AG09309 (cell line): ENCODE measurements at regions not wholly inside any gene's neighbourhood (a gene's known extent, or its start where the extent isn't known, plus 50 kb on each side); places are given as distances from the start of the nearest gene placed in this dataset.
"Not testable (repeated sequence)": the region's sequence is repeated elsewhere in the genome, so short reads cannot be mapped to it uniquely, and the experiment has no call there.

Source experiments
- DNase-seq: peaks from one replicate; pipeline ENCODE4 v3.0.0-alpha.2; 2010; ENCODE audit warnings: low read depth
- H3K4me3 ChIP-seq: 2 replicates; pipeline ENCODE4 v1.5.1; 2011; ENCODE audit warnings: mild to moderate bottlenecking, low read depth, low read length, moderate library complexity; ENCODE audit not compliant: control insufficient read depth
- TF ChIP-seq, protein P1 (sequence below): IDR thresholded peaks from 2 replicates; pipeline ENCODE4 v1.5.1; 2011; ENCODE audit warnings: mild to moderate bottlenecking, low read depth, low read length, inconsistent platforms; ENCODE audit not compliant: insufficient read depth, control insufficient read depth; ENCODE audit errors: missing control alignments

DNA sequence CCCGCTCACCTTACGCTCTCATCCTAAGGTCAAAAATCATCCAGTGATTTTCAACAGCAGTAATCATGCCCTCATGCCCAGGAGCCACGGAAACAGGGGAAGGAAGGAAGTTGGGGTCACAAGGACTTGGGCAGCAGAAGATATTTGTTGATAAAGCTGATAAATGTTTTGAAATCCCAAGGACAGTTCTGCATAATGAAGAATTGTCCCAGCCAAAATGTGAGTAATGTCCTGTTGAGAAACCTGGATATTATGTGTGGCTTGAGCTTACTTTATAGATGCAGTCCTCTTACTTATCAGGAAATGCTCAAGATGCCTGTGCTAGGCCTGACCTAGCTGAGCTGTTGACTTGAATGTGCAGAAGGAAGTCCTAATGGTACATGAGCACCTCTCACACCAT is 263.0 kb upstream of the ZFP42 start:
- no peak overlapping the region for H3K4me3 ChIP-seq
- no peak for DNase-seq
- TF ChIP-seq, protein P1, sequence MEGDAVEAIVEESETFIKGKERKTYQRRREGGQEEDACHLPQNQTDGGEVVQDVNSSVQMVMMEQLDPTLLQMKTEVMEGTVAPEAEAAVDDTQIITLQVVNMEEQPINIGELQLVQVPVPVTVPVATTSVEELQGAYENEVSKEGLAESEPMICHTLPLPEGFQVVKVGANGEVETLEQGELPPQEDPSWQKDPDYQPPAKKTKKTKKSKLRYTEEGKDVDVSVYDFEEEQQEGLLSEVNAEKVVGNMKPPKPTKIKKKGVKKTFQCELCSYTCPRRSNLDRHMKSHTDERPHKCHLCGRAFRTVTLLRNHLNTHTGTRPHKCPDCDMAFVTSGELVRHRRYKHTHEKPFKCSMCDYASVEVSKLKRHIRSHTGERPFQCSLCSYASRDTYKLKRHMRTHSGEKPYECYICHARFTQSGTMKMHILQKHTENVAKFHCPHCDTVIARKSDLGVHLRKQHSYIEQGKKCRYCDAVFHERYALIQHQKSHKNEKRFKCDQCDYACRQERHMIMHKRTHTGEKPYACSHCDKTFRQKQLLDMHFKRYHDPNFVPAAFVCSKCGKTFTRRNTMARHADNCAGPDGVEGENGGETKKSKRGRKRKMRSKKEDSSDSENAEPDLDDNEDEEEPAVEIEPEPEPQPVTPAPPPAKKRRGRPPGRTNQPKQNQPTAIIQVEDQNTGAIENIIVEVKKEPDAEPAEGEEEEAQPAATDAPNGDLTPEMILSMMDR: no peak

DNA sequence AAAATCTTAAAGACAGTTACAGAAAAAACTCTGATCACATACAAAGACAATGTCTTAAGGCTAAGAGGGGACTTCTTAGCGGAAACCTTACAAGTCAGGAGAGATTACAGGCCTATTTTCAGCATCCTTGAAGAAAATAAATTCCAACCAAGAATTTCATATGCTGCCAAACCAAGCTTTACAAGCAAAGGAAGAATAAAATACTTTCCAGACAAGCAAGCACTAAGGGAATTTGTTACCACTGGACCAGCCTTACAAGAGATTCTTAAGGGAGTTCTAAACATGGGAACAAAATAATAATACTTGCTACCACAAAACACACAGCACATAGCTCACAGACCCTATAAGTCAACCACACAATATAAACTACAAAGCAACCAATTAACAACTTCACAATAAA is 255.8 kb upstream of the ZFP42 start:
- H3K4me3 ChIP-seq: no peak overlapping the region
- TF ChIP-seq, protein P1: no peak
- no peak for DNase-seq

DNA sequence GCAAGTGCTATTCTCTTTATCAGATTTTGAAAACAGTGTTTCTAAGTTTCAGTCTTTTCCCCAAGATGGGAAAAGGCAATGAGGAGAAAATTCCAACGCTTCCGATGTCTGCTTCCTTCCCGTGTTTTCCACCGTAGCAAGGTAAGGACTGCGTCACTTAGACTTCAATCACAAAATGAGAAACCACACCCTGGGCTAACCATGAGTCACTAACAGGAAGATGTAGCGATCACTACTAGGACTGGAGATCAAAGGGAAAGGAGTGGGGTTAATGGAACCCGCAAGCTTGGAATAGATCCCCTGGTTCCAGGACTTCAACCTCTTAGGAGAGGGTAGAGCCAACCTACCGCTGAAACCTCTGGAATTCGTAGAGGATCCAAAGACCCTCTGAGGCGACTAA is 250.7 kb upstream of the ZFP42 start:
- no peak for DNase-seq
- TF ChIP-seq, protein P1: no peak
- no peak overlapping the region for H3K4me3 ChIP-seq

DNA sequence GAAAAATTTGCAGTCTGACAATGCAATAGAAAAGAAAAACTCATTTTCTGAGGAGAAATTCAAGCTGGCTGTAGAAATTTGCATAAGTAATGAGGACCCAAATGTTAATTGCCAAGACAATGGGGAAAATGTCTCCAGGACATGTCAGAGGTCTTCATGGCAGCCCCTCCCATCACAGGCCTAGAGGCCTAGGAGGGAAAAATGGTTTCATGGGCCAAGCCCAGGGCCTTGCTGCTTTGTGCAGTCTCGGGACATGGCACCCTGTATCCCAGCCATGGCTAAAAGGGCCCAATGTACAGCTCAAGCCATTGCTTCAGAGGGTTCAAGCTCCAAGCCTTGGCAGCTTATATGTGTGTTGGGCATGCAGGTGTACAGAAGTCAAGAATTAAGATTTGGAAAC is 244.9 kb upstream of the ZFP42 start:
- DNase-seq, H3K4me3 ChIP-seq: not testable (repeated sequence)

DNA sequence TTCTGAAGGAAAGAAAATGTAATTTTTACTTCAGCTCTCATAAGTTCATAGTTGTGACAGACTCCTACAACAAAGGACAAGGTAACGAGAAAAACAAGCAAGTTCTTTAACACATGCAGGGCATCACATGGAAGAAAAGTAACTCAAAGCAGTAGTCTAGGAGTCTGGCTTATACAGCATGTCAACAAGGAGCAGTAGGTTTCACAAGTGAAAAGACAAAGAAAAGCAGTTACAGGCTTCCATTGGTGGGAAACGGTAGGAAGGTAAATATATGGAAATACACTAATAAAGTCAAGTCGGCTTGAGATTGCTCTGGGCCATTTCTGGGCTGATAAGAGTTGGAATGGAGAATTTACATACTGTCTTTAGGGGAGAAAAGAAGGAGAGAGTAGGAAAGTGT is 228.4 kb upstream of the ZFP42 start:
- no peak for DNase-seq
- no peak overlapping the region for H3K4me3 ChIP-seq
- TF ChIP-seq, protein P1: no peak

DNA sequence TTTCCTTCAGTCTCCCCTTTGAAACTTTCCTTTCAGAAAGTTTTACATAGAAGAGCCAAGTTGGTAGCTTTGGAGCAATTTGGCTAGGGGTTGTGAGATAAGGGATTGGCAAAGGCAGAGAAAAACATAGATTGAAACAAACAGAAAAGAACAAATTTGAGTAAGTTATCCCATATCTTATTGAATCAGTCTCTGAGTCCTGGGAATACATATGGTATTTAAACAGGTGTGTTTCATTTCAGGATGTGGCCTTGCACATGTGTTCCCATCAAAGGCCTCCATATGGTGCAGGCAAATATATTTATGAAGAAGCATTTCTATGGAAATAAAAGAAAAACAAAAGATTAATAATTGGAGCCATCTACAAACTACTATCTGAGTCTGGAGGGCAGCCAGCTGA is 227.9 kb upstream of the ZFP42 start:
- TF ChIP-seq, protein P1: no peak
- no peak overlapping the region for H3K4me3 ChIP-seq
- DNase-seq: no peak

DNA sequence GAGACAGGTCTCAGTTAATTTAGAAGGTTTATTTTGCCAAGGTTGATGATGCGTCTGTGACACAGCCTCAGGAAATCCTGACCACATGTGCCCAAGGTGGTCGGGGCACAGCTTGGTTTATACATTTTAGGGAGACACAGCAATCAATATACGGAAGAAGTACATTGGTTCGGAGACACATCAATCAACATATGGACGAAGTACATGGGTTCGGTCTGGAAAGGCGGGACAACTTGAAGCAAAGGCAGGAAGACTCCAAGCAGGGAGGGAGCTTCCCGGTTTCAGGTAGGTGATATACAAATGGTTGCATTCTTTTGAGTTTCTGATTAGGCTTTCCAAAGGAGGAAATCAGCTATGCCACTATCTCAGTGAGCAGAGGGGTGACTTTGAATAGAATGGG is 225.2 kb upstream of the ZFP42 start:
- no peak overlapping the region for H3K4me3 ChIP-seq
- TF ChIP-seq, protein P1: no peak
- DNase-seq: no peak

DNA sequence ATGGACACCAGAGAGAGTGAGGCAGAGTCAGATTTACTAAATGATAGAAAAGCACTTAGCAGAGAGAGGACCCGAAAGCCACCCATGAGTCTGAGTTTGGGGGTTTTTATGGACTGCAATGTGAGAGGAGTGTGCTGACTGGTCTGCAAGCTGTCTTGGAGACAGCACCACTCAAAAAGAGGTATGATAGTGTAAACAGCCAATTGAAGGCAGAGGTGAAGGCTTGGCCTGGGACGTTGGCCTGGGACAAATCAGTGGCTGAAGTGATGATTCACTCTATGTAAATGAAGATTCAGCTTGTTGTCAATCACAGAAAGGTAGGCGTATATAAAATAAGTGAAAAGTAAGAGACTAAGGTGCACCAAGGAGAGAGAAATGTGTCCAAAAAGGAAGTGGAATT is 217.6 kb upstream of the ZFP42 start:
- DNase-seq: no peak
- H3K4me3 ChIP-seq: no peak overlapping the region
- TF ChIP-seq, protein P1: no peak
